K562 (cell line): ENCODE measurements at regions not wholly inside any gene's neighbourhood (a gene's known extent, or its start where the extent isn't known, plus 50 kb on each side); places are given as distances from the start of the nearest gene placed in this dataset.
"Not testable (repeated sequence)": the region's sequence is repeated elsewhere in the genome, so short reads cannot be mapped to it uniquely, and the experiment has no call there.

Source experiments
- JUND ChIP-seq, 2 experiments: IDR thresholded peaks; 2 replicates in 1 of 2; 3 replicates in 1 of 2; pipeline ENCODE4 v1.6.1; 2011; ENCODE audit warnings: borderline replicate concordance in 2 of 2, low read depth in 2 of 2, low read length in 2 of 2, improper control_type of control experiment in 1 of 2, missing biosample characterization in 1 of 2, missing genetic modification characterization in 1 of 2, missing genetic modification reagents in 1 of 2
- POLR2A ChIP-seq: fragments of 450-650 bp; conservative IDR thresholded peaks from 2 replicates; pipeline ENCODE4 v1.6.1; 2016
- ZNF274 ChIP-seq: IDR thresholded peaks from 2 replicates; pipeline ENCODE4 v1.6.1; 2011; ENCODE audit warnings: low read depth, mild to moderate bottlenecking, low read length, moderate library complexity, borderline replicate concordance

DNA sequence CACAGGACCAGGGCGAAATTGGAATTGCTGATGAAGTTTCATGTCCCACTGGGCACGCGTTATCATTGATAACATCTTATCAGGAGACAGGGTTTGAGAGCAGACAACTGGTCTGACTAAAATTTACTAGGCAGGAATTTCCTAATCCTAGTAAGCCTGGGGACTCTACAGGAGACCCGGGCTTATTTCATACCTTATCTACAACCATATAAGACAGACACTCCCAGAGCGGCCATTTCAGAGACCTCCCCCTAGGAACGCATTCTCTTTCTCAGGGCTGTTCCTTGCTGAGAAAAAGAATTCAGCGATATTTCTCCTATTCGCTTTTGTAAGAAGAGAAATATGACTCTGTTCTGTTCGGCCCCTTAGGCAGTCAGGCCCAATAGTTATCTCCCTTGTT is 193.7 kb upstream of the DTNA start:
- not testable (repeated sequence) for TF ChIP-seq POLR2A; ZNF274; JUND (IDR thresholded peaks at IDR 0.05; ENCODE audit: borderline replicate concordance, low read depth, low read length); JUND (tag; IDR thresholded peaks at IDR 0.05; ENCODE audit: borderline replicate concordance, low read depth, low read length)
